ENCODE measurements at regions not wholly inside any gene's neighbourhood (a gene's known extent, or its start where the extent isn't known, plus 50 kb on each side); places are given as distances from the start of the nearest gene placed in this dataset.
"Not testable (repeated sequence)": the region's sequence is repeated elsewhere in the genome, so short reads cannot be mapped to it uniquely, and the experiment has no call there.

DNA sequence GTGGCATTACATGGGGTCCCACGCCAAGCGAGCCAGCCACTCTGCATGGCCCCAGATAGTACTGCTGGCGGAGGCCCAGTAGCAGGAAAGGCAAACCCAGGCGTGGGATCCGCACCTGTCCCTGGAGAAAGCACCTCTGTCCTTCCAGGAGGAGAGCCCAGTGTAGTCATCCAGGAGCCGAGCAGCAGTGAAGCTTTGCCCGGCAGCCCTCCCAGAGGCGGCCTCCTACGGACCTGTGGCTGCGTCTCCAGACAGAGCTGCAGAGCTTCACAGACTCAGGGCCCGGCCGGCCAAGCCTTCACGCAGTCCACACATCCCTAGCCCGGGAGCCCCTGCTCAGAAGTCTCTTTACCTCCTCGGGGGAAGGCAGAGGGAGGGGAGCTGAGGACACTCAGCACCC is 100.8 kb upstream of the PPP1R26 start:
- DNase-seq (ENCODE audit: low read depth in 2 of 2) = no peak

DNA sequence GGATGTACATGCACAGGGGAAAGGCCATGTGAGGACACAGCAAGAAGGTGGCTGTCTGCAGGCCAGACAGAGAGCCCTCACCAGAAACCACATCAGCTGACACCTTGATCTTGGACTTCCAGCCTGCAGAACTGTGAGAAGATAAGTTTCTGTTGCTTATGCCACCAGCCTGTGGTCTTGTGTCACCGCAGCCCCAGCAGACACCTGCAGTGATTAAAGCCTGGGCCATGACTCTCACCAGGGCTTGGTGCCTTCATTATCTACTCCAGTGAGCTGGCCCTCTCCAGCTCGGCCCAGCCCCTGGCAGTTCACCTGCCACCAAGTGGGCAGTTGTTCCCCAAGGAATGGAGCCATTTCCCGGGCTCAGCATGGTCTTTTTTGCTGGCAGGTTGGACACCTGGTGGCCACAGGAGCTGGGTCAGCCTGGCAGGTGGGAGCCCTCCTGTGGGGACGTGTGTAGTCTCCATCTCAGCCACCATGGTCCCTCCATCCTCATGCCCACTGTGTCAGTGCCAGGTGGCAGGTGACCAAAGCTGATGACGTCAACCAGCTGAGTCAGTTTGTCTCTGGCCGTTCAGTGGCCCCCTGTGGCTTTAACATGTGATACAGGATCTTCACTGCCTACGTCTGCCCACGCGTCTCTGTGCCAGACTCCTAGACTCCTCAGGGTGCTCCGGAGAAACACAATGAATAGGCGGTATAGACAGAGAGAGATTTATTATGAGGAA is 99.9 kb upstream of the PPP1R26 start:
- DNase-seq (ENCODE audit: low read depth in 2 of 2) = no peak

GRCh38 chr9:135380311-135380960 is 99.1 kb upstream of the PPP1R26 start:
- no peak for DNase-seq (ENCODE audit: low read depth in 2 of 2)

- DNase-seq (ENCODE audit: low read depth in 2 of 2) = no peak
These were observed 97.7 kb upstream of the PPP1R26 start for GRCh38 chr9:135381762-135382310.

DNA sequence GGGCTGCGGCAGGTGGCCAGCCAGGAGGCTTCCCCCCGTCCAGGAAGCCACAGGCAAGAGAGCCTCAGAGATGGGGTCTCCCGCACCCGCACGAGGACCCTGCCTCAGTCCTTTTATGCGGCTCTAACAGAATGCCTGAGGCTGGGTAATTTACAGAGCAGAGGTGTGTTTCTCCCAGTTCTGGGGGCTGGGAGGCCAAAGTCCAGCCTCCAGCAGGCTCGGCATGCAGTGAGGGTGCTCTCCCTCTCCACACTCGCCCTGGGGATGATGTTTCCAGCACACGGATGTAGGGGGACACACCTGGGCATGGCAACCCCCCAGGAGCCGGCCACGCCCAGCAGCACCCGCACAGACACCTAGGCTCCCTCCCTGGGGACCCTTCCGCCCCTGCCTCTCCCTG is 95.4 kb upstream of the PPP1R26 start:
- no peak for DNase-seq (ENCODE audit: low read depth in 2 of 2)

- DNase-seq (ENCODE audit: low read depth in 2 of 2) = not testable (repeated sequence)
These were observed 94.7 kb upstream of the PPP1R26 start for GRCh38 chr9:135384815-135385405.

GRCh38 chr9:135385793-135386192 is 93.8 kb upstream of the PPP1R26 start:
- DNase-seq (ENCODE audit: low read depth in 2 of 2) = no peak

- DNase-seq (ENCODE audit: low read depth in 2 of 2) = no peak
These were observed 91.6 kb upstream of the PPP1R26 start for GRCh38 chr9:135387976-135388375.

DNA sequence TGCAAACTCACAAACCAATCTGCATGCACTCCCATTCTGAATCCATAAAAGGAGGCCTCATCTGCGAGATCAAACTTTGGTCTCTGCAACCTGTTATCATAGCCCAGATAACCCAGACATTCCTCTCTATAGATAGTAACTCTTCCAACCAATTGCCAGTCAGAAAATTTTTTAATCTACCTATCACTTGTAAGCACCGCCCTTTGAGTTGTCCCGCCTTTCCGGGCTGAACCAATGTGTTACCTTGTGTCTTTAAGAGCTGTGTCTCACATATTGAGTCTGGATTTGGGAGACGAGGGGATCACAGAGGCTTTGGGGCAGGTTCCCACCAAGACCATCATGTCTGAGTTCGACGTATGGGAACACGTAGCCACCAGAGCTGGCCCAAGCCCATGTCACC is 91.1 kb upstream of the PPP1R26 start:
- no peak for DNase-seq (ENCODE audit: low read depth in 2 of 2)

GRCh38 chr9:135391759-135392158 is 87.8 kb upstream of the PPP1R26 start:
- DNase-seq (ENCODE audit: low read depth in 2 of 2) = no peak

- DNase-seq (ENCODE audit: low read depth in 2 of 2) = no peak
These were observed 87.1 kb upstream of the PPP1R26 start for GRCh38 chr9:135392511-135392910.

- DNase-seq (ENCODE audit: low read depth in 2 of 2) = no peak
These were observed 85.5 kb upstream of the PPP1R26 start for GRCh38 chr9:135394131-135394530.

DNA sequence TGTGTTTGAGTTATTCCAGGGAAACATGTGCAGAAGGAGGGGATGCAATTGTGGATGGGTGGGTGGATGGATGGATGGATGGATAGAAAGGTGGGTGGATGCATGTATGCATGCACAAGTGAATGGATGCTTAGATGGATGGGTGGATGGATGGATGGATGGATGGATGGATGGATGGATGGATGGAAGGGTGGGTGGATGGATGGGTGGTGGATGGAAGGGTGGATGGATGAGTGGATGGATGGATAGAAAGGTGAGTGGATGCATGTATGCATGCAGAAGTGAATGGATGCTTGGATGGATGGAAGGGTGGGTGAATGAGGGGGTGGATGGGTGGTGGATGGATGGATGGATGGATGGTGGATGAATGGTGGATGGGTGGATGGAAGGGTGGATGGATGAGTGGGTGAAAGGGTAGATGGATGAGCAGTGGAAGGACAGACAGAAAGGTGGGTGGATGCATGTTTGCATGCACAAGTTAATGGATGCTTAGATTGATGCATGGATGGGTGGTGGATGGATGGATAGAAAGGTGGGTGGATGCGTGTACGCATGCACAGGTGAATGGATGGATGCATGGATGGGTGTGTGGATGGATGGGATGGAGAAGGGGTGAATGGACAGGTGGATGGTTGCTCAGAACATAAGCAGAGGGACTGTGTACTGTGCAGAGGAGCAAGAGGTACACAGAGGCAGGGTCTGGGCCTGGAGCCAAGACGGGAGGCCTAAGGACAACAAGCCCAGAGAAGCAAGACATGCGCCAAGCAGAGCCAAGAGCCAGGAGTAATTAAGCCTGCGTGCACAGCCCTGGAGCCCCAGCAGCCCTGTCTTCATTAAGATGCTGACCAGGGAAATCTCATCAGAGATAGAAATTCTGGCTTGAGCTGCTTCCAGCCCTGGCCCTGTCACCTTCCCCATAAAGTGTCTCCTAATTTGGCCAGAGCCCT is 84.6 kb upstream of the PPP1R26 start:
- no peak for DNase-seq (ENCODE audit: low read depth in 2 of 2)

DNA sequence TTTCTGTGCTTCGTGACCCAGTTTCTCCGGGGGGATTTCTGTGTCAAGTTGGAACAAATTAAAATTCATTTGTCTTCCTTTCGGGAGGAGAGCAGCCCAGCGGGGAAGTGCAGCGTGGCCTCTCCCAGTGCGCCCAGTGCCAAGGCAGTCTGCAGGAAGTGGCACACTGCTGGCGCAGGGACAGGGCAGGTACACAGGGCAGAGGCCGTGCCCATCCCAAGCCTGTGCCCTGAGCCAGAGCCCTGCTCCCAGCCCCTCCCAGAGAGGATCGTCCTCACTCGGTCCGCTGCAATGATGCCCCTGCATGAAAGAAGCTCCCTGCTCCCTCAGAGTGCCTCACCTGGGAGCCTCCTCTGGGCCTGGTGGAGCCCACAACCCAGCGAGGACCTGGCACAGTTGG is 82.4 kb upstream of the PPP1R26 start:
- DNase-seq (ENCODE audit: low read depth in 2 of 2) = no peak

DNA sequence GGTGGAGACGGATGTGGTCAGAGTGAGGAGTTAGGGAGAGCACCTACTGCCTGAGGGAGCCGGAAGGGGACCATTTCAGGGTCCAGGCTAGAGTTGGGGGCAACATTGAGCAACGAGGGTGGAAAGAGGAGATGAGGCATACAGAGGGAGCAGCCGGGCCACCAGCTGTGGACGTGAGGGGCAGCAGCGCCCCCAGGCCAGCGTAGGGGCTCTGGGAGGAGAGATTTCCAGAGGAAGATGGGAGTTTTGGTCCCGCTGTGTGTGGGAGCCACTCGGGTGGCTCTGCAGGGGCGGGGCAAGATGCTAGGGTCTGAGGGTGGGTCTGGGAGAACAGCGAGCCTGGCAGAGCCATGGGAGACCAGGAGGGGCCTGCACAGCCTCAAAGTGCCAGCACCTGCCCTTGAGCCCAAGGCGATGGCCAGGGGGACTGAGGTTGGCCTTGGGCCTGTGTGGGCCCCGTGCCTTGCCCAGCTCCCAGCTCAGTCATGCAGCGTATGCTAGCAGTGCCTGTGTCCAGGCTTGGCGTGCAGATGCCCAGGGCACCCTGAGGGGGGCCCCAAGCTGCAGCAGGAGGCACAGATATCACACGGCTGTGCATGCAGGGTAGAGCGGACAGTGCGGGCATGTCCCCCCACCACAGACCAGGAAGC is 80.5 kb upstream of the PPP1R26 start:
- DNase-seq (ENCODE audit: low read depth in 2 of 2) = no peak

GRCh38 chr9:135400496-135400895 is 79.1 kb upstream of the PPP1R26 start:
- no peak for DNase-seq (ENCODE audit: low read depth in 2 of 2)

- DNase-seq (ENCODE audit: low read depth in 2 of 2) = no peak
These were observed 78.4 kb upstream of the PPP1R26 start for GRCh38 chr9:135401218-135401617.

DNA sequence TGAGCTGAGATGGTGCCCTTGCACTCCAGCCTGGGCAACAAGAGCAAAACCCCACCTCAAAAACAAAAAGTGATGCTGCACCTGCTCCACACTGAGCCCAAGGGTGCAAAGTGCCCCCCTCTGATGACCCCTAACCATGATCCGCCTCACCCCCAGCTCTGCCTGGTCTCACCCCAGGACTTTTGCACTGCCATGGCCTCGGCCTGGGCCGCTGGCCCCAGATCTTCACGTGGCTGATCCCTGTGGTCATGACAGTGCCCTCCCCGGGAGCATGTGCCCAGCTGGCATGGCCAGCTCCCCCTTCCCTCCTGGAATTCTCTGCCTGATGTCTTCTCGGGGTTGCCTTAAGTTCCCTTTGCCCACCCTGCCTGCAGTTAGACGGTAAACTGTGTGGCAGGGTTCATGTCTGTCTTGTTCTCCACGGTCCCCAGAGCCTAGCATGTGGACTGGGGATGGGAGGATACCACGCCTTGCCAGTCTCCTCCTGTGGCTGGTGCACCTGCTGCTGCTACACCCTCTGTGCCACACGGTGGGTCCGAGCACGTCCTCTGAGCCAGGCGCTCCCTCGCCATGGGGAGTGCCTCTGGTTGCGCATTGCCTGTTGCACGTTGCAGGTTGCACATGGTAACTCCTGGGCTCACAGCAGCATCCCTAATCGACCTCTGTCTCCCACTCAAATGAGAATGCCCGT is 77.4 kb upstream of the PPP1R26 start:
- DNase-seq (ENCODE audit: low read depth in 2 of 2) = no peak

- DNase-seq (ENCODE audit: low read depth in 2 of 2) = no peak
These were observed 76.6 kb upstream of the PPP1R26 start for GRCh38 chr9:135402739-135403695.

Data from activated CD8-positive, alpha-beta memory T cell treated with anti-CD3 and anti-CD28 coated beads for 4 hours (primary cell).